ENCODE measurements at regions not wholly inside any gene's neighbourhood (a gene's known extent, or its start where the extent isn't known, plus 50 kb on each side); places are given as distances from the start of the nearest gene placed in this dataset.

- no peak overlapping the region for H3K4me3 ChIP-seq (ENCODE audit: low read depth, low read length)
- DNase-seq (ENCODE audit: low read depth): no peak
- TF ChIP-seq CTCF (IDR thresholded peaks at IDR 0.05; ENCODE audit: low read depth, low read length, missing control alignments): no peak
Observed at GRCh38 chr2:16005389-16005788, 65.0 kb downstream of the MYCN start.

GRCh38 chr2:16003809-16004208 is 63.5 kb downstream of the MYCN start:
- no peak overlapping the region for H3K4me3 ChIP-seq (ENCODE audit: low read depth, low read length)
- no peak for TF ChIP-seq CTCF (IDR thresholded peaks at IDR 0.05; ENCODE audit: low read depth, low read length, missing control alignments)
- DNase-seq (ENCODE audit: low read depth): no peak

GRCh38 chr2:16003152-16003551 is 62.8 kb downstream of the MYCN start:
- no peak for TF ChIP-seq CTCF (IDR thresholded peaks at IDR 0.05; ENCODE audit: low read depth, low read length, missing control alignments)
- H3K4me3 ChIP-seq (ENCODE audit: low read depth, low read length): no peak overlapping the region
- no peak for DNase-seq (ENCODE audit: low read depth)

- H3K4me3 ChIP-seq (ENCODE audit: low read depth, low read length): no peak overlapping the region
- no peak for DNase-seq (ENCODE audit: low read depth)
- TF ChIP-seq CTCF (IDR thresholded peaks at IDR 0.05; ENCODE audit: low read depth, low read length, missing control alignments): no peak
Observed at GRCh38 chr2:16002575-16002974, 62.2 kb downstream of the MYCN start.

- no peak for DNase-seq (ENCODE audit: low read depth)
- H3K4me3 ChIP-seq (ENCODE audit: low read depth, low read length): no peak overlapping the region
- no peak for TF ChIP-seq CTCF (IDR thresholded peaks at IDR 0.05; ENCODE audit: low read depth, low read length, missing control alignments)
Observed at GRCh38 chr2:16002144-16002543, 61.8 kb downstream of the MYCN start.

GRCh38 chr2:16000642-16001041 is 60.3 kb downstream of the MYCN start:
- no peak overlapping the region for H3K4me3 ChIP-seq (ENCODE audit: low read depth, low read length)
- DNase-seq (ENCODE audit: low read depth): no peak
- TF ChIP-seq CTCF (IDR thresholded peaks at IDR 0.05; ENCODE audit: low read depth, low read length, missing control alignments): no peak

- no peak for DNase-seq (ENCODE audit: low read depth)
- no peak overlapping the region for H3K4me3 ChIP-seq (ENCODE audit: low read depth, low read length)
- no peak for TF ChIP-seq CTCF (IDR thresholded peaks at IDR 0.05; ENCODE audit: low read depth, low read length, missing control alignments)
Observed at GRCh38 chr2:15999596-16000469, 59.5 kb downstream of the MYCN start.

Measured in GM12864 (cell line).